HepG2 (cell line): ENCODE measurements at regions not wholly inside any gene's neighbourhood (a gene's known extent, or its start where the extent isn't known, plus 50 kb on each side); places are given as distances from the start of the nearest gene placed in this dataset.

Experiments
- ATAC-seq: fragments of 200-7000 bp; cut with Tn5 transposase; 3 replicates; pipeline ENCODE4 v1.9.1; 2020; ENCODE audit warnings: mild to moderate bottlenecking, moderate library complexity
- BruUV-seq: library from RNA; stranded (reverse); fragments of 400-500 nt; replicated peaks from 2 replicates; lab custom pipeline; 2021; lab: Mats Ljungman, UMichigan
- CTCF ChIA-PET: fragments of 300-600 bp; formaldehyde crosslinking; extraction: SDS; loops from one replicate; lab custom pipeline; 2021; ENCODE audit warnings: low total read pairs, inconsistent platforms, low intra/inter-chr PET ratio; lab: Yijun Ruan, JAX
- POLR2A ChIA-PET: fragments of 350-600 bp; sonication (Branson Sonifier 250); formaldehyde crosslinking; loops from one replicate; lab custom pipeline; 2020; ENCODE audit warnings: antibody characterized with exemption, inconsistent platforms; lab: Yijun Ruan, JAX
- DNase-seq: peaks from one replicate; pipeline ENCODE4 v3.0.0-alpha.2; 2015; ENCODE audit warnings: low spot score
- FAIRE-seq: peaks from 3 replicates; lab custom pipeline; 2011; peaks lifted over from hg19 to GRCh38; lab: Jason Lieb, UNC
- H2AFZ ChIP-seq: one replicate; pipeline ENCODE4 v1.6.1; 2011; ENCODE audit warnings: low read length, inconsistent platforms
- H3K27ac ChIP-seq: fragments of 300-600 bp; 3 replicates; pipeline ENCODE4 v1.8.0; 2011; ENCODE audit warnings: mixed run types, mild to moderate bottlenecking, mixed read lengths, low read length, inconsistent platforms; ENCODE audit not compliant: insufficient read depth; ENCODE audit errors: extremely low read length
- H3K27me3 ChIP-seq, 2 experiments: fragments of 200-600 bp in 1 of 2; 2 replicates in 1 of 2; 3 replicates in 1 of 2; pipeline versions ENCODE4 v1.6.0 to v1.8.0; 2011; ENCODE audit warnings: low read length in 2 of 2, mild to moderate bottlenecking in 2 of 2, moderate library complexity in 2 of 2, inconsistent platforms in 1 of 2; ENCODE audit not compliant: insufficient read depth in 2 of 2, control insufficient read depth in 1 of 2
- H3K36me3 ChIP-seq, 2 experiments: fragments of 200-600 bp in 1 of 2; replicated peaks in 1 of 2; 2 replicates in 1 of 2; 3 replicates in 1 of 2; pipeline versions ENCODE4 v1.5.1 to v1.8.0; 2011; ENCODE audit warnings: low read length in 2 of 2, inconsistent platforms in 1 of 2; ENCODE audit not compliant: insufficient read depth in 2 of 2, control insufficient read depth in 1 of 2
- H3K4me1 ChIP-seq: 2 replicates; pipeline ENCODE4 v1.5.1; 2012; ENCODE audit warnings: low read length, inconsistent platforms; ENCODE audit not compliant: insufficient read depth
- H3K4me2 ChIP-seq: 2 replicates; pipeline ENCODE4 v1.6.0; 2011; ENCODE audit warnings: low read depth, low read length, inconsistent platforms
- H3K4me3 ChIP-seq, 3 experiments: fragments of 200-600 bp in 1 of 3; sonication (generic), shearing (Covaris generic) in 1 of 3; replicated peaks in 1 of 3; 2 replicates each; pipeline ENCODE4 v1.5.1; 2011 to 2016; ENCODE audit warnings: low read length in 3 of 3, inconsistent platforms in 2 of 3, low read depth in 2 of 3, mild to moderate bottlenecking in 2 of 3, control low read depth in 1 of 3, mixed read lengths in 1 of 3; ENCODE audit not compliant: insufficient read depth in 1 of 3
- H3K79me2 ChIP-seq: one replicate; pipeline ENCODE4 v1.6.1; 2011; ENCODE audit warnings: low read length, inconsistent platforms; ENCODE audit not compliant: insufficient read depth
- H3K9ac ChIP-seq: 2 replicates; pipeline ENCODE4 v1.6.0; 2011; ENCODE audit warnings: mild to moderate bottlenecking, low read depth, low read length, inconsistent platforms; ENCODE audit not compliant: insufficient read depth
- H3K9me3 ChIP-seq: 2 replicates; pipeline ENCODE4 v1.5.1; 2012; ENCODE audit warnings: mild to moderate bottlenecking, low read length
- H4K20me1 ChIP-seq: 2 replicates; pipeline ENCODE4 v1.6.0; 2011; ENCODE audit warnings: inconsistent platforms, mild to moderate bottlenecking, low read length, moderate library complexity; ENCODE audit not compliant: insufficient read depth
- ETV5 ChIP-seq: IDR thresholded peaks from 2 replicates; pipeline ENCODE4 v1.6.1; 2018; ENCODE audit warnings: missing biosample characterization, missing genetic modification reagents, inconsistent platforms, borderline replicate concordance
- HOXA7 ChIP-seq: sonication (generic); formaldehyde crosslinking; IDR thresholded peaks from 2 replicates; pipeline ENCODE4 v1.8.1; 2022; ENCODE audit warnings: mild to moderate bottlenecking, missing genetic modification reagents, moderate library complexity
- NFYB ChIP-seq: sonication (generic); formaldehyde crosslinking; IDR thresholded peaks from 2 replicates; pipeline ENCODE4 v1.4.0; 2020; ENCODE audit warnings: missing genetic modification reagents
- RFX1 ChIP-seq: fragments of 450-650 bp; IDR thresholded peaks from 2 replicates; pipeline ENCODE4 v1.6.1; 2017
- RXRA ChIP-seq: sonication (generic); formaldehyde crosslinking; IDR thresholded peaks from 2 replicates; pipeline ENCODE4 v1.5.1; 2020; ENCODE audit warnings: missing genetic modification reagents
- SUZ12 ChIP-seq: fragments of 150-350 bp; IDR thresholded peaks from 2 replicates; pipeline ENCODE4 v1.6.1; 2014; ENCODE audit warnings: low read depth, low read length
- ZMYM2 ChIP-seq: sonication (generic); formaldehyde crosslinking; IDR thresholded peaks from 2 replicates; pipeline ENCODE4 v1.8.0; 2022; ENCODE audit warnings: mild to moderate bottlenecking, missing genetic modification reagents
- ZNF232 ChIP-seq: sonication (generic); formaldehyde crosslinking; IDR thresholded peaks from 2 replicates; pipeline ENCODE4 v1.4.0; 2020; ENCODE audit warnings: missing genetic modification reagents, borderline replicate concordance
- ZNF468 ChIP-seq: sonication (generic); formaldehyde crosslinking; IDR thresholded peaks from 2 replicates; pipeline ENCODE4 v1.8.0; 2022; ENCODE audit warnings: mild to moderate bottlenecking, moderate library complexity, missing genetic modification reagents
- ZNF564 ChIP-seq: sonication (generic); formaldehyde crosslinking; IDR thresholded peaks from 2 replicates; pipeline ENCODE4 v1.8.1; 2023; ENCODE audit warnings: mild to moderate bottlenecking, missing genetic modification reagents
- WGBS: methylation state at CpG from one replicate; pipeline ENCODE4 v1.1.6; 2017; ENCODE audit warnings: low lambda C conversion rate; 5-methylcytosine and 5-hydroxymethylcytosine counted together
- in situ Hi-C: cut with HindIII; loops from 2 replicates; pipeline ENCODE4 v1.10.0; 2017; ENCODE audit warnings: low pct_unique_long_range_greater_than_20kb; ENCODE audit not compliant: extremely low pct_ligation_motif_present
- intact Hi-C: fragments of 100-400 bp; cut with micrococcal nuclease; formaldehyde crosslinking; loops from one replicate; pipeline ENCODE4 v1.10.0; 2022; ENCODE audit not compliant: unreplicated experiment
- TF ChIP-seq, protein P1 (sequence below): sonication (generic); formaldehyde crosslinking; IDR thresholded peaks from 2 replicates; pipeline ENCODE4 v1.8.0; 2022; ENCODE audit warnings: mild to moderate bottlenecking, missing genetic modification reagents, borderline replicate concordance
- TF ChIP-seq, protein P2 (sequence below): sonication (generic); formaldehyde crosslinking; IDR thresholded peaks from 2 replicates; pipeline ENCODE4 v1.8.1; 2023; ENCODE audit warnings: missing genetic modification reagents, inconsistent platforms, borderline replicate concordance
- TF ChIP-seq, protein P3 (sequence below): sonication (generic); formaldehyde crosslinking; IDR thresholded peaks from 2 replicates; pipeline ENCODE4 v1.4.0; 2020; ENCODE audit warnings: missing genetic modification reagents
- TF ChIP-seq, protein P4 (sequence below): sonication (generic); formaldehyde crosslinking; IDR thresholded peaks from 2 replicates; pipeline ENCODE4 v1.4.0; 2020; ENCODE audit warnings: mild to moderate bottlenecking, missing genetic modification reagents

DNA sequence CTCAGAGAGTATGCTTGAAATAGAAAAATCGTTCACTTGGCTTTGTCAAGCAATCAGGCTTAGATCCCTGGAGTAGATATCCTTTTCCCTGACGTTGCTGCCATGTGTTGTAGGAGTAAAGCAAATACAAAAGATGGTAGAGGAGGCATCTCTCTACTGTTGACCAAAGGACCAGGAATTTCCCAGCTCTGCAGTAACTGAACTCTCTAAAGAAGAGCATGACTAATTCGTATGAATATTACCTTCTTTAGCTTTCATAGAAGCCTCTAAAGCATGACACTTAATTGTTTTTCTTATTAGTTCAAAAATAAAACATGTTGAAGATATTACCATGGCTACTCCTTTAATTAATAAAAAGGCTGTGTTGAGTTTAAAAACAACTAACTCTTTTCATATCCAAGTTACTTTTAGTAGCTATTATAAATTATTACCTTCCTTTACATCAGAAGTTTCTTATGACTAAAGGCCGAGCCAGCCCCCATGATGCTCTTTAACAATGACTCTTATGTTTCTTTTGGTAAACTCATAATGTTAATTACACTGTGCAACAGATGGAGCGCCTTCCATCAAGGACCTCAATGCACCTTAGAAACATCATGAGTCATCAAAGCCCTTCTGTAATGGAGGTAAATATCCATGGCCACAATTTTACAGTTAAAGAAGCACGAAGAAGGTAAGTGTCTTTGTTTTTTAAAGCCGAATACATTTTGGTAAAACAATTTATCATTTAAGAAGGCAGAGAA lies 352.4 kb downstream of the KLF5 start:
- H3K4me1 ChIP-seq: no peaks in the 10 kb centered on the region
- no peaks in the 10 kb centered on the region for H3K79me2 ChIP-seq
- no TSS peak for BruUV-seq
- no peak overlapping the region for H3K4me3 ChIP-seq
- H3K27me3 ChIP-seq: no peaks in the 10 kb centered on the region; a peak in 1 of 5 replicates
- H3K4me2 ChIP-seq: no peak overlapping the region
- DNase-seq: no peak
- in situ Hi-C loops: loop anchor here (10.0 to 25.0 kb wide), 2 partner anchors 349 to 566 kb away; partner anchors contain the start of gene KLF5
- CTCF ChIA-PET: no interaction called here
- 2% methylated on average over 7 of the region's 7 CpGs for WGBS
- H4K20me1 ChIP-seq: no peaks in the 10 kb centered on the region
- no peak overlapping the region for H3K9ac ChIP-seq
- POLR2A ChIA-PET: no interaction called here
- intact Hi-C loops: no loop called here
- no peaks in the 10 kb centered on the region for H3K9me3 ChIP-seq
- FAIRE-seq: no peak
- no peak overlapping the region for H2AFZ ChIP-seq
- no peak overlapping the region for H3K27ac ChIP-seq
- no peak for ATAC-seq
- no peaks in the 10 kb centered on the region for H3K36me3 ChIP-seq
- TF ChIP-seq ZMYM2 (CRISPR knock-in tag) (no peak), ZNF468 (CRISPR knock-in tag) (no peak), HOXA7 (no peak), RXRA (CRISPR knock-in tag) (no peak), ZNF232 (CRISPR knock-in tag) (no peak), ETV5 (CRISPR knock-in tag) (no peak), ZNF564 (CRISPR knock-in tag) (no peak), RFX1 (no peak), NFYB (CRISPR knock-in tag) (no peak), SUZ12 (no peak)
- TF ChIP-seq, protein P1, sequence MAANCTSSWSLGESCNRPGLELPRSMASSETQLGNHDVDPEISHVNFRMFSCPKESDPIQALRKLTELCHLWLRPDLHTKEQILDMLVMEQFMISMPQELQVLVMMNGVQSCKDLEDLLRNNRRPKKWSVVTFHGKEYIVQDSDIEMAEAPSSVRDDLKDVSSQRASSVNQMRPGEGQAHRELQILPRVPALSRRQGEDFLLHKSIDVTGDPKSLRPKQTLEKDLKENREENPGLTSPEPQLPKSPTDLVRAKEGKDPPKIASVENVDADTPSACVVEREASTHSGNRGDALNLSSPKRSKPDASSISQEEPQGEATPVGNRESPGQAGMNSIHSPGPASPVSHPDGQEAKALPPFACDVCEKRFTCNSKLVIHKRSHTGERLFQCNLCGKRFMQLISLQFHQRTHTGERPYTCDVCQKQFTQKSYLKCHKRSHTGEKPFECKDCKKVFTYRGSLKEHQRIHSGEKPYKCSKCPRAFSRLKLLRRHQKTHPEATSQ (CRISPR knock-in tag): no peak
- TF ChIP-seq, protein P2, sequence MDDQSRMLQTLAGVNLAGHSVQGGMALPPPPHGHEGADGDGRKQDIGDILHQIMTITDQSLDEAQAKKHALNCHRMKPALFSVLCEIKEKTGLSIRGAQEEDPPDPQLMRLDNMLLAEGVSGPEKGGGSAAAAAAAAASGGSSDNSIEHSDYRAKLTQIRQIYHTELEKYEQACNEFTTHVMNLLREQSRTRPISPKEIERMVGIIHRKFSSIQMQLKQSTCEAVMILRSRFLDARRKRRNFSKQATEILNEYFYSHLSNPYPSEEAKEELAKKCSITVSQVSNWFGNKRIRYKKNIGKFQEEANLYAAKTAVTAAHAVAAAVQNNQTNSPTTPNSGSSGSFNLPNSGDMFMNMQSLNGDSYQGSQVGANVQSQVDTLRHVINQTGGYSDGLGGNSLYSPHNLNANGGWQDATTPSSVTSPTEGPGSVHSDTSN (CRISPR knock-in tag): no peak
- TF ChIP-seq, protein P3, sequence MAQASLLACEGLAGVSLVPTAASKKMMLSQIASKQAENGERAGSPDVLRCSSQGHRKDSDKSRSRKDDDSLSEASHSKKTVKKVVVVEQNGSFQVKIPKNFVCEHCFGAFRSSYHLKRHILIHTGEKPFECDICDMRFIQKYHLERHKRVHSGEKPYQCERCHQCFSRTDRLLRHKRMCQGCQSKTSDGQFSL (CRISPR knock-in tag): no peak
- TF ChIP-seq, protein P4, sequence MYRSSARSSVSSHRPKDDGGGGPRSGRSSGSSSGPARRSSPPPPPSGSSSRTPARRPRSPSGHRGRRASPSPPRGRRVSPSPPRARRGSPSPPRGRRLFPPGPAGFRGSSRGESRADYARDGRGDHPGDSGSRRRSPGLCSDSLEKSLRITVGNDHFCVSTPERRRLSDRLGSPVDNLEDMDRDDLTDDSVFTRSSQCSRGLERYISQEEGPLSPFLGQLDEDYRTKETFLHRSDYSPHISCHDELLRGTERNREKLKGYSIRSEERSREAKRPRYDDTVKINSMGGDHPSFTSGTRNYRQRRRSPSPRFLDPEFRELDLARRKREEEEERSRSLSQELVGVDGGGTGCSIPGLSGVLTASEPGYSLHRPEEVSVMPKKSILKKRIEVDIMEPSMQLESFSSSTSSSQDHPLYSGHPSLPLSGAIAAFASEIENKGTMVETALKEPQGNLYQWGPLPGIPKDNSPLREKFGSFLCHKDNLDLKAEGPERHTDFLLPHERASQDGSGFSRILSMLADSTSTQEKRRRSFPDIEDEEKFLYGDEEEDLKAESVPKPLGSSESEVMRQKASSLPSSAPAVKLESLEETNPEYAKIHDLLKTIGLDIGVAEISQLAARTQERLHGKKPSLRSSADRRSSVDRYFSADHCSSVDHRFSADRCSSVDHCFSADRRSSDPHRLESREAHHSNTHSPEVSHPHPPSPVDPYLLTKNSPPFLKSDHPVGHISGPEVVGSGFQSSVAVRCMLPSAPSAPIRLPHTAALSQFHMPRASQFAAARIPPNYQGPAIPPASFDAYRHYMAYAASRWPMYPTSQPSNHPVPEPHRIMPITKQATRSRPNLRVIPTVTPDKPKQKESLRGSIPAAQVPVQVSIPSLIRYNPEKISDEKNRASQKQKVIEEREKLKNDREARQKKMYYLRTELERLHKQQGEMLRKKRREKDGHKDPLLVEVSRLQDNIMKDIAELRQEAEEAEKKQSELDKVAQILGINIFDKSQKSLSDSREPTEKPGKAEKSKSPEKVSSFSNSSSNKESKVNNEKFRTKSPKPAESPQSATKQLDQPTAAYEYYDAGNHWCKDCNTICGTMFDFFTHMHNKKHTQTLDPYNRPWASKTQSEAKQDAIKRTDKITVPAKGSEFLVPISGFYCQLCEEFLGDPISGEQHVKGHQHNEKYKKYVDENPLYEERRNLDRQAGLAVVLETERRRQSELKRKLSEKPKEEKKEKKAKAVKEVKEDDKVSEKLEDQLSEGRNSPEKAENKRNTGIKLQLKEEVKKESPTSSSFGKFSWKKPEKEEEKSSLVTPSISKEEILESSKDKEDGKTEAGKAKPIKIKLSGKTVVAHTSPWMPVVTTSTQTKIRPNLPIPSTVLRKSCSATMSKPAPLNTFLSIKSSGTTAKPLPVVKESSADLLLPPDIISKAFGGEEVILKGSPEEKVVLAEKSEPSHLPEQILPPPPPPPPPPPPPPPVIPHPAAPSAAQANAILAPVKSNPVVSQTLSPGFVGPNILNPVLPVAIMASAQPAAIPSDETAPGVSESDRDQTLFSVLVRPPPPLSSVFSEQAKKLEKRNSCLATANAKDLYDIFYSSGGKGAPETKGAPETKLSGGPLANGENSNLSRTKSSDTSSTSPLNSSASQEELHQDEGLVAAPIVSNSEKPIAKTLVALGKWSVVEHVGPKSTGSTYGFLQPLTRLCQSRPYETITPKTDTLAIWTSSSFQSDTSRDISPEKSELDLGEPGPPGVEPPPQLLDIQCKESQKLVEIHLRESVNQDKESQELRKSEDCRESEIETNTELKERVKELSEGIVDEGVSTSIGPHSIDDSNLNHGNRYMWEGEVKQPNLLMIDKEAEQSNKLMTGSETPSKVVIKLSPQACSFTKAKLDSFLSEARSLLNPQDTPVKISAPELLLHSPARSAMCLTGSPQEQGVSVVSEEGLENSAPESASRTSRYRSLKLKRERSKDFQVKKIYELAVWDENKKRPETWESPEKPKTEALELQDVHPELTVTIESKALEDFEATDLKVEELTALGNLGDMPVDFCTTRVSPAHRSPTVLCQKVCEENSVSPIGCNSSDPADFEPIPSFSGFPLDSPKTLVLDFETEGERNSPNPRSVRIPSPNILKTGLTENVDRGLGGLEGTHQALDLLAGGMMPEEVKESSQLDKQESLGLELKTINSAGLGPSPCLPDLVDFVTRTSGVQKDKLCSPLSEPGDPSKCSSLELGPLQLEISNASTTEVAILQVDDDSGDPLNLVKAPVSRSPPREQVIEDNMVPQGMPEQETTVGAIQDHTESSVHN (CRISPR knock-in tag): no peak
